Keratinocyte (primary cell): ENCODE measurements at regions not wholly inside any gene's neighbourhood (a gene's known extent, or its start where the extent isn't known, plus 50 kb on each side); places are given as distances from the start of the nearest gene placed in this dataset.

Experiments
- DNase-seq: peaks from one replicate; pipeline ENCODE4 v3.0.0-alpha.2; 2011; ENCODE audit warnings: low read depth, missing footprints, low spot score
- FAIRE-seq: peaks from 2 replicates; lab custom pipeline; 2011; peaks lifted over from hg19 to GRCh38; lab: Jason Lieb, UNC
- H2AFZ ChIP-seq: 2 replicates; pipeline ENCODE4 v1.6.0; 2012; ENCODE audit warnings: low read length, control low read depth, inconsistent platforms; ENCODE audit not compliant: control insufficient read depth
- H3K27ac ChIP-seq: 2 replicates; pipeline ENCODE4 v1.5.1; 2011; ENCODE audit warnings: low read length; ENCODE audit not compliant: control insufficient read depth, insufficient read depth
- H3K27me3 ChIP-seq: 3 replicates; pipeline ENCODE4 v1.6.0; 2011; ENCODE audit warnings: low read length; ENCODE audit not compliant: control insufficient read depth, insufficient read depth; ENCODE audit errors: extremely low read depth
- H3K36me3 ChIP-seq, 2 experiments: 2 replicates in 1 of 2; 3 replicates in 1 of 2; pipeline ENCODE4 v1.5.1; 2011; ENCODE audit warnings: low read length in 2 of 2, mild to moderate bottlenecking in 1 of 2; ENCODE audit not compliant: control insufficient read depth in 2 of 2, insufficient read depth in 2 of 2; ENCODE audit errors: extremely low read depth in 1 of 2
- H3K4me1 ChIP-seq: 3 replicates; pipeline ENCODE4 v1.5.1; 2011; ENCODE audit warnings: low read length; ENCODE audit not compliant: control insufficient read depth, insufficient read depth; ENCODE audit errors: extremely low read depth
- H3K4me2 ChIP-seq: 3 replicates; pipeline ENCODE4 v1.6.0; 2011; ENCODE audit warnings: low read depth, low read length; ENCODE audit not compliant: control insufficient read depth, insufficient read depth; ENCODE audit errors: extremely low read depth
- H3K4me3 ChIP-seq, 3 experiments: fragments of 200-600 bp in 1 of 3; sonication (generic) in 1 of 3; 2 replicates in 2 of 3; 3 replicates in 1 of 3; pipeline ENCODE4 v1.5.1; 2011 to 2016; ENCODE audit warnings: low read length in 3 of 3, mild to moderate bottlenecking in 3 of 3, control low read depth in 2 of 3, inconsistent platforms in 1 of 3, low read depth in 1 of 3, mixed read lengths in 1 of 3, mixed run types in 1 of 3, moderate library complexity in 1 of 3; ENCODE audit not compliant: control insufficient read depth in 2 of 3, insufficient read depth in 2 of 3; ENCODE audit errors: extremely low read depth in 1 of 3
- H3K79me2 ChIP-seq: 2 replicates; pipeline ENCODE4 v1.6.0; 2012; ENCODE audit warnings: low read length; ENCODE audit not compliant: control insufficient read depth, insufficient read depth
- H3K9ac ChIP-seq: 3 replicates; pipeline ENCODE4 v1.6.0; 2011; ENCODE audit warnings: low read length; ENCODE audit not compliant: control insufficient read depth, insufficient read depth; ENCODE audit errors: extremely low read depth
- H3K9me1 ChIP-seq: 3 replicates; pipeline ENCODE4 v1.6.0; 2011; ENCODE audit warnings: low read length; ENCODE audit not compliant: control insufficient read depth, insufficient read depth; ENCODE audit errors: extremely low read depth
- H3K9me3 ChIP-seq: 2 replicates; pipeline ENCODE4 v1.5.1; 2012; ENCODE audit warnings: low read depth, low read length; ENCODE audit not compliant: control insufficient read depth
- H4K20me1 ChIP-seq: 3 replicates; pipeline ENCODE4 v1.6.0; 2011; ENCODE audit warnings: low read length; ENCODE audit not compliant: control insufficient read depth, insufficient read depth; ENCODE audit errors: extremely low read depth
- CTCF ChIP-seq, 3 experiments: IDR thresholded peaks in 1 of 3; conservative IDR thresholded peaks in 1 of 3; optimal IDR thresholded peaks in 1 of 3; 2 replicates in 2 of 3; 3 replicates in 1 of 3; pipeline versions ENCODE3 to v1.5.1; 2011; ENCODE audit warnings: low read length in 3 of 3, mild to moderate bottlenecking in 3 of 3, moderate library complexity in 2 of 3, control low read depth in 1 of 3, inconsistent platforms in 1 of 3; ENCODE audit not compliant: insufficient read depth in 2 of 3; ENCODE audit errors: extremely low read depth in 1 of 3
- EZH2 ChIP-seq: IDR thresholded peaks from one replicate; pipeline ENCODE4 v1.6.1; 2012; ENCODE audit warnings: inconsistent platforms, mild to moderate bottlenecking, low read length, moderate library complexity
- dilution Hi-C: fragments of 300-500 bp; cut with MboI; formaldehyde crosslinking; loops from one replicate; pipeline ENCODE4 v1.7.0; 2020; ENCODE audit warnings: low sequenced_read_pairs; ENCODE audit not compliant: extremely low pct_ligation_motif_present

DNA sequence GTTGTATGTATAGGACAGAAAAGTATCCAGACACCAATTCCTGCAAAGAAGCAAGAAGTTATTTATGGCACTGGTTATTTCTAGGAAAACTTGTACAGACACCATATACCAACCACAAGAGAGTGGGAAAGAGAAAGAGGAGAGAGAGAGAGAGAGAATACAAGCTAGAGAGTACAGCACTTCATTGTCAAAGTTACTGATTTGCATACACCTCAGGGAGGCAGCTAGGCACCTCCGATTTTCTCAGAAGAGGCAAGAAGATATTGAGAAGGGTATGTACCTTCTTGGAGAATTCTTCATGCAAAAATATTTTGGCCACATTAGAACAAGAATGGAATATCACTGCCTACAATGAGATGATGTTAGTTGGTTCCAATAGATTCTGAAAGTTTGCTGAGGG is 333.9 kb upstream of the PIK3C3 start:
- Histone ChIP-seq H4K20me1 (no peaks in the 10 kb centered on the region), H3K9me3 (no peaks in the 10 kb centered on the region), H3K79me2 (no peaks in the 10 kb centered on the region), H3K27ac (no peak overlapping the region), H3K27me3 (no peaks in the 10 kb centered on the region), H3K4me2 (no peak overlapping the region), H3K9me1 (no peaks in the 10 kb centered on the region), H3K4me3 (no peak overlapping the region), H3K9ac (no peak overlapping the region), H2AFZ (no peak overlapping the region), H3K4me1 (no peaks in the 10 kb centered on the region), H3K36me3 (no peaks in the 10 kb centered on the region)
- dilution Hi-C loops: no loop called here
- DNase-seq (no peak), FAIRE-seq (no peak)
- no peak for TF ChIP-seq CTCF (optimal IDR thresholded peaks at IDR 0.05 in 1 of 3, IDR thresholded peaks at IDR 0.05 in 1 of 3, conservative IDR thresholded peaks at IDR 0.05 in 1 of 3; ENCODE audit: extremely low read depth in 1 of 3, insufficient read depth in 2 of 3, low read length in 3 of 3)
- TF ChIP-seq EZH2: no peak

DNA sequence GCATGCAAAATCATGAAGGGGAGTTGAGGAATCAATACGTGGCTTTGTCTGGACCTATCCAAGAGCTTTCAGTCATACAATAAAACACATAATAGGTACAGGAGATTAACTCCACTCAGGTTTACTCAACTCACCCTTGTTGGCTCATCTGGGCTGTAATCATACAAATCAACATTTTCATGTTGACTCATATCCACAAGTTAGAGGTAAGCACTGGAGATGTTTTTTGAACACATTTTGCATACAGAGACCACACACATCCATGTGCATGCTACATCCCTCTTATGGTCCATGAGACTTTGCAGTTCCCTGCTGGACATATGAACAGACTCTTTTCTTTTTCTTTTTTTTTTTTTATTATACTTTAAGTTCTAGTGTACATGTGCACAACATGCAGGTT is 336.9 kb upstream of the PIK3C3 start:
- no peak for DNase-seq
- Histone ChIP-seq H3K4me1 (no peaks in the 10 kb centered on the region), H3K36me3 (no peaks in the 10 kb centered on the region)

More for the DNA sequence above, 336.9 kb upstream of the PIK3C3 start:
- Histone ChIP-seq H3K4me3 (no peak overlapping the region), H3K27ac (no peak overlapping the region), H3K9ac (no peak overlapping the region), H3K79me2 (no peaks in the 10 kb centered on the region), H4K20me1 (no peaks in the 10 kb centered on the region), H3K4me2 (no peak overlapping the region), H2AFZ (no peak overlapping the region), H3K9me3 (no peaks in the 10 kb centered on the region), H3K27me3 (no peaks in the 10 kb centered on the region), H3K9me1 (no peaks in the 10 kb centered on the region)
- TF ChIP-seq CTCF (optimal IDR thresholded peaks at IDR 0.05 in 1 of 3, IDR thresholded peaks at IDR 0.05 in 1 of 3, conservative IDR thresholded peaks at IDR 0.05 in 1 of 3; ENCODE audit: extremely low read depth in 1 of 3, insufficient read depth in 2 of 3, low read length in 3 of 3) (no peak), EZH2 (no peak)
- FAIRE-seq: no peak
- dilution Hi-C loops: no loop called here
